Neural progenitor cell (in vitro differentiated cells): ENCODE measurements at regions not wholly inside any gene's neighbourhood (a gene's known extent, or its start where the extent isn't known, plus 50 kb on each side); places are given as distances from the start of the nearest gene placed in this dataset.

Experiments used
- DNase-seq: peaks from one replicate; pipeline ENCODE4 v3.0.0-alpha.2; 2016; ENCODE audit warnings: low spot score
- H2AFZ ChIP-seq: fragments of 200-600 bp; sonication (generic); replicated peaks from 2 replicates; pipeline ENCODE4 v1.6.1; 2016; ENCODE audit warnings: antibody characterized with exemption
- H3F3A ChIP-seq: fragments of 200-600 bp; sonication (generic); 2 replicates; pipeline ENCODE4 v1.6.1; 2016; ENCODE audit warnings: antibody characterized with exemption, low read depth
- H3K27ac ChIP-seq: fragments of 200-600 bp; sonication (generic); 2 replicates; pipeline ENCODE4 v1.5.1; 2016; ENCODE audit warnings: mild to moderate bottlenecking
- H3K27me3 ChIP-seq: fragments of 200-600 bp; sonication (generic); 2 replicates; pipeline ENCODE4 v1.6.1; 2016; ENCODE audit warnings: mild to moderate bottlenecking, moderate library complexity
- H3K36me3 ChIP-seq: fragments of 200-600 bp; sonication (generic); 2 replicates; pipeline ENCODE4 v1.5.1; 2016
- H3K4me1 ChIP-seq: fragments of 200-600 bp; sonication (generic); 2 replicates; pipeline ENCODE4 v1.6.1; 2016; ENCODE audit warnings: mixed run types
- H3K4me2 ChIP-seq: fragments of 200-600 bp; sonication (generic); 2 replicates; pipeline ENCODE4 v1.6.1; 2016
- H3K4me3 ChIP-seq: fragments of 200-600 bp; sonication (generic); 2 replicates; pipeline ENCODE4 v1.5.1; 2016
- H3K79me2 ChIP-seq: fragments of 200-600 bp; sonication (generic); 2 replicates; pipeline ENCODE4 v1.6.1; 2016; ENCODE audit warnings: low read depth
- H3K9ac ChIP-seq: fragments of 200-600 bp; sonication (generic); 2 replicates; pipeline ENCODE4 v1.6.1; 2016
- H3K9me3 ChIP-seq: fragments of 200-600 bp; sonication (generic); 2 replicates; pipeline ENCODE4 v1.5.1; 2016; ENCODE audit warnings: low read depth
- H4K20me1 ChIP-seq: fragments of 200-600 bp; sonication (generic); 2 replicates; pipeline ENCODE4 v1.6.1; 2016; ENCODE audit warnings: low read depth
- H3K27ac Mint-ChIP-seq: 3 replicates; pipeline ENCODE4 v1.8.0; 2021; ENCODE audit warnings: mixed read lengths
- H3K27me3 Mint-ChIP-seq: 2 replicates; pipeline ENCODE4 v1.8.0; 2022; ENCODE audit warnings: low read depth, mild to moderate bottlenecking, inconsistent platforms, moderate library complexity, mixed read lengths; ENCODE audit not compliant: insufficient read depth
- H3K36me3 Mint-ChIP-seq: 3 replicates; pipeline ENCODE4 v1.8.0; 2021; ENCODE audit warnings: mixed read lengths
- H3K4me1 Mint-ChIP-seq: 3 replicates; pipeline ENCODE4 v1.8.0; 2021; ENCODE audit warnings: mixed read lengths
- H3K4me3 Mint-ChIP-seq: 3 replicates; pipeline ENCODE4 v1.8.0; 2021; ENCODE audit warnings: mild to moderate bottlenecking, moderate library complexity, mixed read lengths
- H3K9me3 Mint-ChIP-seq: 3 replicates; pipeline ENCODE4 v1.8.0; 2020; ENCODE audit warnings: mixed read lengths
- CTCF ChIP-seq: fragments of 200-600 bp; sonication (generic); IDR thresholded peaks from 2 replicates; pipeline ENCODE4 v1.5.1; 2017; ENCODE audit warnings: antibody characterized with exemption, mild to moderate bottlenecking
- EZH2 ChIP-seq: fragments of 200-600 bp; sonication (generic); IDR thresholded peaks from 2 replicates; pipeline ENCODE4 v1.6.1; 2017; ENCODE audit warnings: antibody characterized with exemption, mild to moderate bottlenecking, moderate library complexity
- EZH2phosphoT487 ChIP-seq: fragments of 200-600 bp; sonication (generic); IDR thresholded peaks from 2 replicates; pipeline ENCODE4 v1.6.1; 2017; ENCODE audit warnings: antibody characterized with exemption

- H3K9ac ChIP-seq, result no peak overlapping the region
- H3K36me3 ChIP-seq, result no peaks in the 10 kb centered on the region
- H3F3A ChIP-seq, result no peaks in the 10 kb centered on the region
- no peaks in the 10 kb centered on the region for H3K79me2 ChIP-seq
- H3K9me3 ChIP-seq, result no peaks in the 10 kb centered on the region
- no peaks in the 10 kb centered on the region for H4K20me1 ChIP-seq
- TF ChIP-seq EZH2 (no peak), CTCF (no peak), EZH2phosphoT487 (no peak)
- Mint-ChIP-seq H3K9me3 (no peaks in the 10 kb centered on the region), H3K27me3 (no peaks in the 10 kb centered on the region), H3K4me3 (no peak overlapping the region), H3K27ac (no peak overlapping the region), H3K4me1 (no peaks in the 10 kb centered on the region), H3K36me3 (no peaks in the 10 kb centered on the region)
- DNase-seq, result no peak
- H3K4me1 ChIP-seq, result no peaks in the 10 kb centered on the region
- H3K4me2 ChIP-seq, result no peak overlapping the region
- H3K4me3 ChIP-seq, result no peak overlapping the region
- no peak overlapping the region for H2AFZ ChIP-seq
- no peak overlapping the region for H3K27ac ChIP-seq
- H3K27me3 ChIP-seq, result no peaks in the 10 kb centered on the region
These were observed 963.5 kb upstream of the SOX9 start for GRCh38 chr17:71157297-71157696.

- H3F3A ChIP-seq, result no peaks in the 10 kb centered on the region
- Mint-ChIP-seq H3K4me1 (no peaks in the 10 kb centered on the region), H3K9me3 (no peaks in the 10 kb centered on the region), H3K4me3 (no peak overlapping the region), H3K36me3 (no peaks in the 10 kb centered on the region), H3K27me3 (no peaks in the 10 kb centered on the region), H3K27ac (no peak overlapping the region)
- no peaks in the 10 kb centered on the region for H3K79me2 ChIP-seq
- H3K36me3 ChIP-seq, result no peaks in the 10 kb centered on the region
- no peaks in the 10 kb centered on the region for H3K9me3 ChIP-seq
- TF ChIP-seq EZH2phosphoT487 (no peak), CTCF (no peak), EZH2 (no peak)
- H3K9ac ChIP-seq, result no peak overlapping the region
- no peak overlapping the region for H3K4me3 ChIP-seq
- no peak overlapping the region for H3K4me2 ChIP-seq
- H3K27me3 ChIP-seq, result no peaks in the 10 kb centered on the region
- no peaks in the 10 kb centered on the region for H4K20me1 ChIP-seq
- H3K27ac ChIP-seq, result no peak overlapping the region
- H3K4me1 ChIP-seq, result no peaks in the 10 kb centered on the region
- H2AFZ ChIP-seq, result no peak overlapping the region
- DNase-seq, result no peak
These were observed 962.4 kb upstream of the SOX9 start for GRCh38 chr17:71158437-71158836.

GRCh38 chr17:71163121-71163812, 957.6 kb upstream of the SOX9 start:
- TF ChIP-seq EZH2 (no peak), EZH2phosphoT487 (no peak), CTCF (no peak)
- no peak overlapping the region for H3K9ac ChIP-seq
- H3K79me2 ChIP-seq, result no peaks in the 10 kb centered on the region
- no peak overlapping the region for H3K27ac Mint-ChIP-seq
- H3K9me3 Mint-ChIP-seq, result peaks cover 2% of the 10 kb centered on the region
- H3K4me2 ChIP-seq, result no peak overlapping the region
- H3K4me1 Mint-ChIP-seq, result peaks cover 5% of the 10 kb centered on the region
- H3K36me3 ChIP-seq, result no peaks in the 10 kb centered on the region
- no peaks in the 10 kb centered on the region for H4K20me1 ChIP-seq
- no peaks in the 10 kb centered on the region for H3K9me3 ChIP-seq
- H3F3A ChIP-seq, result no peaks in the 10 kb centered on the region
- peaks cover 3% of the 10 kb centered on the region for H3K27me3 Mint-ChIP-seq
- H3K27ac ChIP-seq, result no peak overlapping the region
- H3K4me3 Mint-ChIP-seq, result no peak overlapping the region
- H3K27me3 ChIP-seq, result no peaks in the 10 kb centered on the region
- DNase-seq, result no peak
- H3K4me1 ChIP-seq, result no peaks in the 10 kb centered on the region
- H3K4me3 ChIP-seq, result no peak overlapping the region
- no peaks in the 10 kb centered on the region for H3K36me3 Mint-ChIP-seq
- H2AFZ ChIP-seq, result no peak overlapping the region
